H7 (cell line): ENCODE measurements at regions not wholly inside any gene's neighbourhood (a gene's known extent, or its start where the extent isn't known, plus 50 kb on each side); places are given as distances from the start of the nearest gene placed in this dataset.
"Not testable (repeated sequence)": the region's sequence is repeated elsewhere in the genome, so short reads cannot be mapped to it uniquely, and the experiment has no call there.

Experiments used
- DNase-seq: peaks from one replicate; pipeline ENCODE4 v3.0.0; 2012
- H3K27me3 ChIP-seq: 2 replicates; pipeline ENCODE4 v1.6.0; 2011; ENCODE audit warnings: mild to moderate bottlenecking, low read length; ENCODE audit not compliant: control insufficient read depth, insufficient read depth
- H3K36me3 ChIP-seq: replicated peaks from 2 replicates; pipeline ENCODE4 v1.5.1; 2011; ENCODE audit warnings: low read length; ENCODE audit not compliant: control insufficient read depth, insufficient read depth
- H3K4me3 ChIP-seq: 2 replicates; pipeline ENCODE4 v1.5.1; 2011; ENCODE audit warnings: low read depth, mild to moderate bottlenecking, control low read depth, low read length, moderate library complexity; ENCODE audit not compliant: insufficient read depth

DNA sequence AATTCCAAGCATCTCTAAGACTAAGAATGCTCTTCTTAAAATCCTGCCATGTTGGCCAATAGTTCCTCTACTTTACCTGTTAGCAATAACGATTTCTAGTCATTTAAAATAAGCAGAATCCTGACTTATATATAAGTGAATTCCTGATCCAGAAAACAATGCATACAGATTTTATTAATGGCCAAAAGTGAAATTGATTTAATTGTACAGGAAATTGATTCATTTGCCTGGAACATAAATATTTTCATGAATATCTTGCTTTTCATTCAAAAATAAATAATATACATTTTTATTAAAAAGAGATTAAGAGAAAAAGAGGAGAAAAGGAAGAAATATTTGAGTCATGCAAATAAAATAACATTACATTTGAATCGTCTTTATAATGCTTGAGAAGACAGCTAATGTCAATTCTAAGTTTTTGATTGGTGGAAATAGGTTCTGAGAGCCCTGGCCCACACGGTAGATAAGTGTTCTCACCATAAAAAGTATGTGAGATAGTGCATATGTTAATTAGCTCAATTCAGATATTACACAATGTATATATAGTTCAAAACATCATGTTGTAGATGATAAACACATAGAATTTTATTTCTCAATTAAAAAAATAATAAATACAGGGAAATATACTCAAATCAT is 323.2 kb upstream of the MIR17HG start:
- no peak for DNase-seq
- no peaks in the 10 kb centered on the region for H3K36me3 ChIP-seq

DNA sequence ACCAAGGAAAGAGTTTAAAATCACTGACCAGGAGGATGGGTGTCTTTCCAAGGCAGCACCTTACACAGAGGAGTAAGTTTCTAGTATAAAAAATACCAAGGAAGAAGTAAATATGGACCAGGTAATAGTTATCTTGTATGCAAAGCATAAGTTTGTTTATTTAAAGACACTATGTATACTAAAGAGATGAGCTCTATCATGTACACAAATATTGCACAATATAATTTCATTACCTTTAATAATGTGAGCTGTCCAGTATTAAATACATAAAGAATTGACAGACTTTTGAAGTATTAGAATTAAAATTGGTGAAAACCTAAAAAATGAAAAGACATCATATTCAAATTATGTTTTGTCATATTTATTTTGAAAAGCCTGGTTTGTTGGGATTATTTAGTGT is 322.0 kb upstream of the MIR17HG start:
- H3K4me3 ChIP-seq: no peak overlapping the region
- DNase-seq: no peak
- no peaks in the 10 kb centered on the region for H3K27me3 ChIP-seq
- no peaks in the 10 kb centered on the region for H3K36me3 ChIP-seq

More for the DNA sequence above, 323.2 kb upstream of the MIR17HG start:
- no peak overlapping the region for H3K4me3 ChIP-seq
- H3K27me3 ChIP-seq: no peaks in the 10 kb centered on the region

DNA sequence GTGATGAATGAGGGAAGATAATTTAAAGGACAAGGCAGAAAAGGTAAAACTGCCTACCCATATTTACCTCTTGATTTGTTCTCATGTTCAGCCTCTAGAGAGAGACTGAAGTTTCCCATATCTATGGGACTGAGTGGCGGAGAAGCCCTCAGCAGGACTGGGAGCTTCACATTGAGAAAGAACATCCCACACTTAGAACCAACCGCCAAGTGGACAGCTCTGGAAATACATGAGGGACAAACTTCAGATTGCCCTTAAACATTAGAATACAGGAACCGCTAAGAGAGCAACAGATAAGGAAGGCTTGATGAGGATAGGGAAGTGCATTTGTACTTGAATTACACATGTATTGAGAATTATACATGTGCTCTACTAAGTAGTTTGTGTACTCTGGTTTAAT is 316.0 kb upstream of the MIR17HG start:
- Histone ChIP-seq H3K36me3 (no peaks in the 10 kb centered on the region), H3K4me3 (no peak overlapping the region), H3K27me3 (no peaks in the 10 kb centered on the region)
- no peak for DNase-seq

DNA sequence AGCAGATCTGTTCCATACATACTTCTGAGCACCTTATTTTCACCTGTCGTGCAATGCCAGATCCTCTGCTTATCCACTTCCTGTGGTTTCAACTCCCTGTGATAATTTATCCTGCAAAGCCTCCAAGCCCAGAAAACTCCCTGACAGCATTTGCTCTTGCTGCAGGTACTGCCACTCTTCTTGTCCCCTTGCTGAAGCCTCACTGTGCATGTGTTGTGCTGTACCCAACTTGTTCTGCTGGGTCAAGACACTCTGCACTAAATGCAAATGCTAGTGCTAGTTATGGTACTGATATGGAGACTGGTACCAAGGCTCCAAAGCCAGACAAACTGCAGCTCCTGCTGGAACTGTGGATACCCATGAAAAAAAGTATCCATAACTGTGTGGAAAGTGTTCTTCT is 315.4 kb upstream of the MIR17HG start:
- Histone ChIP-seq H3K4me3 (no peak overlapping the region), H3K27me3 (no peaks in the 10 kb centered on the region), H3K36me3 (no peaks in the 10 kb centered on the region)
- no peak for DNase-seq

DNA sequence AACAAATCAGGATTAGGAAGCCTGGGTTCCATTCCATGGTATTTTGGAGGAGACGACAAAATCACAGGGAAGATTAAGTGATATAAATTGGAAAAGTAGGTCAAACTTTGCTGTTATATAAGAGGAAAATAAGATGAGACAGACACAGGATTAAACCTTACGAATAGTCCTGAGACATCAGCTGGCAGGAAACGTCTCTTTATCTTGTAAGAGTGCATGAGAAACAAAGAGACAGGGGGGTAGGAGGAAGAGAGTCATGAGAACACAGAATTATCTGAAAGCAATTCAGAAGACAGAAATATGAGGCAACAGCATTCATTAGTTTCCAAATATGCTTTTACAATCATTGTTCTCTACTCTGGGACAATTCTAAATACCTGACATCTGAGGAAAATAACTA is 310.6 kb upstream of the MIR17HG start:
- Histone ChIP-seq H3K36me3 (no peaks in the 10 kb centered on the region), H3K27me3 (no peaks in the 10 kb centered on the region), H3K4me3 (no peak overlapping the region)
- no peak for DNase-seq

DNA sequence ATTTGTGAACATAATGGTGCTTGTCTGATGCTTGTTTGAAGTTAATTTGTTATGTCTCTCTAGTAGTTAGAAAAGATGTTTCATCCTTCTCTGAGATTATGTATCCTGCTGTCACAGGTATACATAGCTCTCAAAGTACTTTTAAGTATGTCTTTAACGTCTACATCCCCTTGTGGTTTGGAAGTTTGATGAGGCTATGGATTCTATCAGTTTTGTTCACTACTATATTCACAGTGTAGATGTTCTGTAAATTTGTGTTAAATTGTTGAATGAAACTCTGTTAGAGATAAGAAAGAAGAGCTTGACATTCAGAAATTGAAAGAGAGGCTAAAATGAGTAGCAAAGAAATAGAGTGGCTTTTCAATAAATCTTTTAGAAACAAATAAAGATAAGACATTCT is 304.6 kb upstream of the MIR17HG start:
- Histone ChIP-seq H3K4me3 (no peak overlapping the region), H3K36me3 (no peaks in the 10 kb centered on the region), H3K27me3 (no peaks in the 10 kb centered on the region)
- DNase-seq: no peak

DNA sequence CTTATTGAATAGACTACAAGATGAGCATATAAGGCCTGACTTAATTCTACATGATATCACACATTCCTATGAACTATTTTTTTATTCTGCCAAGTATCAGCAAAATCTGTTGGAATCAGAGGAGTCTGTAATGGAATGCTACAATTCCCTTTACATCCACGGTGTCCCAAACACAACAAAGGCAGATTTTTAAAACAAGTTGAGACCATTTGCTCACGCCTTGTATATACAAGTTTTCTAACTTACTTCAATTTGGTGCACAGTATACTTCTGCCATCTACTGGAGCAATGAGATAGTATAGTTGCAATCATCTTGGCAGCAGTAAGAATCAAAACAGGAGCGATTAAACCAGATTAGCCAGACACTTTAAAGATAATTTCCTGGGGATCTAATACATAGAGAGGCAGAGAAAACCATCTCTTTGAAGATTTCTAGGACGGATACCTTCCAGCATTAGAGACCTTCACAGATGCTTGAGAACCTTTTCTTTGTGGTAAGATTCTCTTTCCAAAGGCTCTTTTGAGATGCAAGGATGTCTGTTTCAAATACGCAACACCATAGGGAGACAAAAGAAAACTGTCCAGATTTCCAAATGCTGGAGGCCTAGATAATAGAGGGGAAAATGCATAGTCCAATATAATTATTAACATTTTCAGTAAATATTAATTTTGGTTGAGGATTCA is 302.0 kb upstream of the MIR17HG start:
- Histone ChIP-seq H3K4me3 (no peak overlapping the region), H3K27me3 (no peaks in the 10 kb centered on the region), H3K36me3 (no peaks in the 10 kb centered on the region)
- peak; percentile 5 for DNase-seq

DNA sequence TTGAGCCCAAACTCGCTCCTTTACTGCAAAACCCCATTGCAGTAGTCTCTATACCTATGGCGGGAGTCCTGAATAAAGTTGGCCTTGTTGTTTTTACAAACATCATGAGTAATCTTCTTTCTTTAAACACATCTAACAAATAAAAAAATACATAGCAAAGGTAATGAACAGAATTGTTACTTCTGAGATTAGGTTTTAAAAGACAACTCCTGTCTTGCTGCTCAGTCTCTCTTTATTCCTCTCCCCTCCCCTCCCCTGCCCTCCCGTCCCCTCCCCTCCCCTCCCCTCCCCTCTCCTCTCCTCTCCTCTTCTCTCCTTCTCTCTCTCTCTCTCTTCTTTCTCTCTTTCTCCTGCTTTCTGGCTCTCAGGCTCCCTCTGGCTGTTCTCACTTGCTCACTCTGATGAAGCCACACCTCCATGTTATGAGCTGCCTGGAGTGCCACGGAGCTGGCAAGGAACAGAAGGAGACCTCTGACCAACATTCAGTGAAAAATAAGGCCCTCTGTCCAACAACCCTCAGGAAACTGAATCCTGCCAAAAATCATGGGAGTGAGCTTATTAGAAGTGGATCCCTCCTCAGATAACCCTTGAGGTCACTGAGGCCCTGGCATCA is 300.7 kb upstream of the MIR17HG start:
- Histone ChIP-seq H3K27me3 (no peaks in the 10 kb centered on the region), H3K36me3 (no peaks in the 10 kb centered on the region), H3K4me3 (no peak overlapping the region)
- no peak for DNase-seq

DNA sequence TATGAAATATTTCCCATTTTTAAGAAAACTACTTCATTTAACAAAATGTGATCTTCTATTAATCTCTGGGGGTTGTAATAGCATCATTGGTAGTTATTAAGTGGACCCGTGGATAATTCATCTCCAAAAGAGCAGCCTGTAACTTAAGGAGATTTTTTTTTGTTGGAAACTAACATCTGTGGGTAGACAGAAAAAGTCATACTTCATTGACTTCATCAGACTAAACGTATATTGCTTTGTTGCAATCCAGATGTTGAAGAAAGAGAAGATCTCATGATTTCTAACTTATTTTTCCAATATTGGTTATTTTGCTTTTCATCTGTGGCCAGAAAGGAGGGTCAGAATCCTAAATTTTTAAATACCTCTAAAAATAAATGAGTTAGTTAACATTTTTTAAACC is 296.5 kb upstream of the MIR17HG start:
- DNase-seq: no peak
- Histone ChIP-seq H3K4me3 (no peak overlapping the region), H3K27me3 (no peaks in the 10 kb centered on the region), H3K36me3 (no peaks in the 10 kb centered on the region)

DNA sequence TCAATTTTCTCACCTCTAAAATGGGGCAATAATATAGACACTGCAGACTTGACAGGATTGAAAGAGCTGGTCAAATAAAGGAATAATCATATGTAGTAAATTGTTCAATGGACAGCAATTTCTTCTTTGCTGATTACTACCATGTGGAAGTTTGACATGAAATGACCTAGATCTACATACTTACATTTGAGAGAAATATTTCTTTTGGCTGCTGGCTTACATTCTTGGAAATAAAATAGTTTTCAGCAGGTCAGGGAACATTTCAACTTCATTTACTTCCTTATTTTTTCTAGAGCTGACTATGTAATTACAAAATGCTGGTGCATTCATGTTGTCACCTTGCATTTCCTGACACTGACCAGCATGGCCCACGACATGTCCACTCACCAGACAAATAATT is 294.6 kb upstream of the MIR17HG start:
- no peak overlapping the region for H3K4me3 ChIP-seq
- H3K27me3 ChIP-seq: no peaks in the 10 kb centered on the region
- no peaks in the 10 kb centered on the region for H3K36me3 ChIP-seq
- no peak for DNase-seq

DNA sequence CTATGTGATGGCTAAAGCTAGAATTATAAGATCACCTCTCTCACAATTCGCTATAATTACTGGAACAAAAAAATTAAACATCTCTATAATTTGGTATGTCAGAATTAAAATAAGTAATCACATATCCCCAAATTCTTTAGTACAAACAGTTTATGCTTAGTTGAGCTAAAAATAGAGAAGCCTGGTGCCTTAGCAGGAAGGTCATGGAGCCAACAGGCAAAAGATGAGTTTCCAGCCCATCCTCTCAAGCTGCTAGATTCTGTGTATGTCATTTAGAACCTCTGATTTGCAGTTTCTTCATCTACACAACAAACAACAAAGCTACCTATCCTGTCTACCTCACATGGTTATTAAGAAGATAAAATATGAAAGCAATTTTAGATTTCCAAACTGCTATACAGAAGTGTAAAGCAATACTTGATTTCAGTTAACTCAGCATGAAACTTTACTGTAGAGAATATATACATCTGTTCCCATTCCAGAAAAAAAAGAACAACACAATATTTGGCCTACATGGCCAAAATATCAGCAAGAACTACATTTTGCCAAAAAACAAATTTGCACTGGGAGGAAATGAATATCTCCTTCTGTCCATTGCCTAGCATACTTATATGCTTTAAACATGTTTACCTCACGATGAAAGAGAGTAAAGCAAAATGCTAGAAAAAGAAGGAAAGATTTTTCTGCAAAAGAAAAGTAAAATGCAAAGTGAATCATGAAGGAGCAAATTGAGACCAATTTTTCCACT is 294.0 kb upstream of the MIR17HG start:
- H3K36me3 ChIP-seq: no peaks in the 10 kb centered on the region
- no peak for DNase-seq
- no peaks in the 10 kb centered on the region for H3K27me3 ChIP-seq
- H3K4me3 ChIP-seq: no peak overlapping the region

DNA sequence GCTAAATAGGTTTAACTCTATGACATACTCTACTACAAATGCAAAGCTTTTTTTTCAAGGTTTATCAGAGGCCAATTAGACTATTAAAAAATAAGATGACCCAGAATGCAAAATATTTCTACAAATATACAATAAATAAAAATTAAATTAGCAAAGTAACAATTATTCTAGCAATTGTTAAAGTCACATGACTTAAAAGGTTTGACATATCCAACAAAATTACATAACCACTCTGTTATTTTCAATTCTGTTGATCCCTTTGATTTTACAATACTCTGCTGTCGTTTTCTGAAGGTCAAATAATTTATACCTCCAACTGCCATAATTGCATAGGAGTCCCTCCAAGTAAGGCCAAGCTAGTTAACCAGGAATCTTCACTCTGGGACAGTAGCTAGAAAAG is 292.6 kb upstream of the MIR17HG start:
- no peak overlapping the region for H3K4me3 ChIP-seq
- no peaks in the 10 kb centered on the region for H3K36me3 ChIP-seq
- H3K27me3 ChIP-seq: no peaks in the 10 kb centered on the region
- no peak for DNase-seq

DNA sequence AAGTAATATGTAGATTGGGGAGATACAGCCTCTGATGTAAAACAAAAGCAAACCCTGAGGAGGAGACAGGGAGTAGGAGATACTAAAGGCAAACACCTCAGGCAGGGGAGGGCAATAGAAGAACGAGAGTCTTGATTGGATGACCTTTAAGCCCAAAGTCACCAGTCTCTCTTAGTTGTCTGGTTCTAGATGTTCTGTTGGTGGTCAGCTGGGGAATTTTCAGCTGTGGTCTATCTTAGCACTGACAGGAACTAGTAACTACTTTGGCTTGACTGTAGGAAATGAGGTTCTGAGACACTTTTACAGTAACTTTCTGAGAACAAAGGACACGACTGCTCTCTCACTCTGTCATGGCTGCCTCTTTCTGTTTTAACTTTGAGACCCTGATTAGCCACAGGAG is 290.7 kb upstream of the MIR17HG start:
- H3K27me3 ChIP-seq: no peaks in the 10 kb centered on the region
- H3K36me3 ChIP-seq: no peaks in the 10 kb centered on the region
- no peak for DNase-seq
- H3K4me3 ChIP-seq: no peak overlapping the region

DNA sequence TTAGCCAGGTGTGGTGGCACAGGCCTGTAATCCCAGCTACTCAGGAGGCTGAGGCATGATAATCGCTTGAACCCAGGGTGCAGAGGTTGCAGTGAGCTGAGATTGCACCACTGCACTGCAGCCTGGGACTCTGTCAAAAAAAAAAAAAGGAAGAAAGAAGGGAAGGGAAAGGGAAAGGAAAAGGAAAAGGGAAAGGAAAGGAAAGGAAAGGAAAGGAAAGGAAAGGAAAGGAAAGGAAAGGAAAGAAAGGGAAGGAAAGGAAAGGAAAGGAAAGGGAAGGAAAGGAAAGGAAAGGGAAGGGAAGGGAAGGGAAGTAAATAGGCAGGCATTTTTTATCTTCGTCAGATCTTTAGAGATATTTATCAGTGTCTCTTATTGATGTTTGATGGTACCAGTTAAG is 290.0 kb upstream of the MIR17HG start:
- H3K36me3 ChIP-seq, DNase-seq, H3K4me3 ChIP-seq, H3K27me3 ChIP-seq: not testable (repeated sequence)

DNA sequence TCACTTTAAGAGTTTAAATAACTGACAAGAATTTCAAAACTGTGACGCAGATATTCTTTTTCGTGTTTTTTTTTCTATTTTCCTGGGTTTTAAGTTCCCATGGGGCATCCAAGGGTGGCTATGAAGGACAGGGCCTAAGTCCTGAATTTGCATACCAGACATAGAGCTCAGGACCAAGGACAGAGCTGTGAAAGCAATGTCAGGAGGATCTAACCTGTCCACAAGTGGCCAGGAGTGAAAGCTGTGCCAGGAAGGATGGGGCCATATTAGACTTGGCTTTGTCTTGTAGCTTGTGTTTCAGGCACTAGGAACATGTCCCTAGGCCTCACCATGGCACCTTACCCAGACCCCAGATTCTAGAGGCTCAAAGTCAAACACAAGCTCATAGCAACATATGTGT is 289.4 kb upstream of the MIR17HG start:
- no peak overlapping the region for H3K4me3 ChIP-seq
- H3K27me3 ChIP-seq: no peaks in the 10 kb centered on the region
- no peak for DNase-seq
- H3K36me3 ChIP-seq: no peaks in the 10 kb centered on the region
